Sigmoid colon (tissue), 6 donors: ENCODE measurements at regions not wholly inside any gene's neighbourhood (a gene's known extent, or its start where the extent isn't known, plus 50 kb on each side); places are given as distances from the start of the nearest gene placed in this dataset.
"Not testable (repeated sequence)": the region's sequence is repeated elsewhere in the genome, so short reads cannot be mapped to it uniquely, and the experiment has no call there.

Experiments
- DNase-seq: peaks from one replicate; pipeline ENCODE4 v3.0.0-alpha.2; 2019
- H3K27ac ChIP-seq, 4 donors: fragments of 200-600 bp; sonication (generic); one replicate each; pipeline ENCODE4 v1.5.1; 2016 to 2019; ENCODE audit warnings: mild to moderate bottlenecking in 1 of 4
- H3K27me3 ChIP-seq, 3 donors: fragments of 200-600 bp; sonication (generic); one replicate each; pipeline ENCODE4 v1.5.1; 2019; ENCODE audit warnings: mild to moderate bottlenecking in 1 of 3
- H3K36me3 ChIP-seq, 4 donors: fragments of 200-600 bp; sonication (generic); one replicate each; pipeline ENCODE4 v1.5.1; 2016 to 2019
- H3K4me1 ChIP-seq, 4 donors: fragments of 200-600 bp; sonication (generic); one replicate each; pipeline ENCODE4 v1.5.1; 2017 to 2019
- H3K4me3 ChIP-seq, 4 donors: fragments of 200-600 bp; sonication (generic); one replicate each; pipeline ENCODE4 v1.5.1; 2017 to 2019; ENCODE audit warnings: mild to moderate bottlenecking in 2 of 4, moderate library complexity in 1 of 4
- H3K9me3 ChIP-seq, 4 donors: fragments of 200-600 bp in 3 of 4; sonication (generic) in 3 of 4; one replicate each; pipeline versions ENCODE4 v1.5.1 to v1.6.1; 2013 to 2019
- CTCF ChIP-seq, 4 experiments: fragments of 450-650 bp in 3 of 4; fragments of 200-600 bp in 1 of 4; IDR thresholded peaks; one replicate each; pipeline ENCODE4 v1.5.1; 2016 to 2019; ENCODE audit warnings: antibody characterized with exemption in 4 of 4, mild to moderate bottlenecking in 3 of 4, moderate library complexity in 2 of 4
- EP300 ChIP-seq, 4 donors: sonication (generic); formaldehyde crosslinking; IDR thresholded peaks; one replicate each; pipeline ENCODE4 v1.6.1; 2017; ENCODE audit warnings: antibody characterized with exemption in 4 of 4
- POLR2A ChIP-seq, 2 donors: fragments of 450-650 bp; IDR thresholded peaks; one replicate each; pipeline ENCODE4 v1.6.1; 2016; ENCODE audit warnings: antibody characterized with exemption in 2 of 2, mild to moderate bottlenecking in 2 of 2, moderate library complexity in 2 of 2
- POLR2AphosphoS5 ChIP-seq, 4 donors: sonication (generic); formaldehyde crosslinking; IDR thresholded peaks; one replicate each; pipeline ENCODE4 v1.6.1; 2017; ENCODE audit warnings: antibody characterized with exemption in 4 of 4
- WGBS, 2 donors: extraction: QIAGEN DNeasy Blood & Tissue Kit; methylation state at CpG; one replicate each; pipeline ENCODE4 v1.1.7; 2013; 5-methylcytosine and 5-hydroxymethylcytosine counted together
- intact Hi-C: fragments of 100-400 bp; cut with DNase I; formaldehyde crosslinking; loops from one replicate; pipeline ENCODE4 v1.15.1; 2023
- donor health status: healthy with polysubstance abuse.
- donor health status: healthy.

DNA sequence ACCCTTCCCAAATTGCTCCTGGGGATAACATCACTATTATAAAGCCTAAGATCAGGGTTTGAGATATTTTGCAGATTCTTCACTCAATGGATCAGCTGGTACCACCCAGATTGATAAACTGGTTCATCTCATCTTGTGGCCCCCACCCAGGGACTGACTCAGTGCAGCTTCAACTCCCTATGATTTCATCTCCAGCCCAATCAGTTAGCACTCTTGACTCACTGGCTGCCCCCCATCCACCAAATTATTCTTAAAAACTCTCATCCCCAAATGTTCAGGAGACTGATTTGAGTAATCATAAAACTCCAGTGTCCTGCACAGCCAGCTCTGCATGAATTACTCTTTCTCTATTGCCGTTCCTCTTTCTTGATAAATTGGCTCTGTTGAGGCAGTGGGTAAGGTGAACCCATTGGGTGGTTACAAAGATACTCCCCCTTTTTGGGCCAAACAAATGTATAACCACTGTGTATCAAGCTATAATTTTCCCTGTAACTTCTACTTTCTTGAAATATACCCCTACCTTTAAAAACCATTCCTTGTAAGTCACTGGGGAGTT lies 263.3 kb upstream of the IL12B start:
- TF ChIP-seq EP300 (IDR thresholded peaks at IDR 0.05), result no peak
- no peak for TF ChIP-seq POLR2A (IDR thresholded peaks at IDR 0.05)
- no peak for TF ChIP-seq CTCF (IDR thresholded peaks at IDR 0.05)
- no peak for TF ChIP-seq POLR2AphosphoS5 (IDR thresholded peaks at IDR 0.05)
- Histone ChIP-seq H3K27ac (no peak overlapping the region), H3K4me1 (no peaks in the 10 kb centered on the region), H3K4me3 (no peak overlapping the region), H3K9me3 (no peaks in the 10 kb centered on the region), H3K27me3 (no peaks in the 10 kb centered on the region), H3K36me3 (no peaks in the 10 kb centered on the region)
- no peak for DNase-seq
- WGBS, 2 donors, result 47 to 79% methylated on average over 1 of the region's 1 CpG
- intact Hi-C loops, result no loop called here

- H3K4me3 ChIP-seq, H3K27ac ChIP-seq, DNase-seq, H3K9me3 ChIP-seq, H3K27me3 ChIP-seq, H3K36me3 ChIP-seq, H3K4me1 ChIP-seq, intact Hi-C loops: not testable (repeated sequence)
- 85 to 93% methylated on average over 3 of the region's 3 CpGs for WGBS, 2 donors
These were observed 265.3 kb upstream of the IL12B start for GRCh38 chr5:159595561-159595960.

- no peak for DNase-seq
- intact Hi-C loops, result no loop called here
- H3K4me3 ChIP-seq, result no peak overlapping the region
- no peak overlapping the region for H3K27ac ChIP-seq
- peaks cover 0 to 2% (median 0%) of the 10 kb centered on the region in 4 donors for H3K9me3 ChIP-seq
- no peaks in the 10 kb centered on the region for H3K36me3 ChIP-seq
- 12 to 31% methylated on average over 1 of the region's 1 CpG for WGBS, 2 donors
- TF ChIP-seq POLR2A (IDR thresholded peaks at IDR 0.05) (no peak), EP300 (IDR thresholded peaks at IDR 0.05) (no peak), CTCF (IDR thresholded peaks at IDR 0.05) (no peak), POLR2AphosphoS5 (IDR thresholded peaks at IDR 0.05) (no peak)
- no peaks in the 10 kb centered on the region for H3K27me3 ChIP-seq
- H3K4me1 ChIP-seq, result no peaks in the 10 kb centered on the region
These were observed 270.9 kb upstream of the IL12B start for GRCh38 chr5:159601216-159601615.

DNA sequence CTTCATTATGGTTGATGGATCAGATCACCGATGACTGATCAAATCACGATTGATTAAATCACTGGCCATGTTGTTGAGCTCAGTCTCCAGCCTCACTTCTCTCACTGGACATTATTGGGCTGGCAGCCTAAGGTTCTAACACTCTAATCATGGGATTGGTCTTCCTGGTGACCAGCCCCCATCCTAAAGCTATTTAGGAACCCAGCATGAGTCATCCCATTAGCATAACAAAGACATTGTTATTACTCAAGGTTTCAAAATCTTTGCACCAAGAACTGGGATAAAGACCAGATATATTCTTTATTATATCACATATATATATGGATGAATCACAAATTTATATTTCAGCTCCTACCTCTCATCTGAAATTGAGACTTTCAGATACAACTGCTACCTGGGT lies 272.1 kb upstream of the IL12B start:
- WGBS, 2 donors, result 95% methylated on average over 2 of the region's 2 CpGs
- Histone ChIP-seq H3K27ac (no peak overlapping the region), H3K4me3 (no peak overlapping the region), H3K36me3 (no peaks in the 10 kb centered on the region), H3K9me3 (peaks cover 0 to 2% (median 0%) of the 10 kb centered on the region in 4 donors), H3K27me3 (no peaks in the 10 kb centered on the region), H3K4me1 (no peaks in the 10 kb centered on the region)
- no peak for TF ChIP-seq EP300 (IDR thresholded peaks at IDR 0.05)
- no peak for TF ChIP-seq POLR2A (IDR thresholded peaks at IDR 0.05)
- no peak for TF ChIP-seq CTCF (IDR thresholded peaks at IDR 0.05)
- TF ChIP-seq POLR2AphosphoS5 (IDR thresholded peaks at IDR 0.05), result no peak
- intact Hi-C loops, result no loop called here
- DNase-seq, result no peak

- intact Hi-C loops, result no loop called here
- WGBS, 2 donors, result 54 to 76% methylated on average over 3 of the region's 3 CpGs
- H3K4me3 ChIP-seq, result no peak overlapping the region
- TF ChIP-seq POLR2AphosphoS5 (IDR thresholded peaks at IDR 0.05) (no peak), CTCF (IDR thresholded peaks at IDR 0.05) (no peak), EP300 (IDR thresholded peaks at IDR 0.05) (no peak), POLR2A (IDR thresholded peaks at IDR 0.05) (no peak)
- no peaks in the 10 kb centered on the region for H3K36me3 ChIP-seq
- H3K27me3 ChIP-seq, result no peaks in the 10 kb centered on the region
- H3K9me3 ChIP-seq, result peaks cover 0 to 2% (median 0%) of the 10 kb centered on the region in 4 donors
- no peak for DNase-seq
- no peaks in the 10 kb centered on the region for H3K4me1 ChIP-seq
- no peak overlapping the region for H3K27ac ChIP-seq
These were observed 275.3 kb upstream of the IL12B start for GRCh38 chr5:159605585-159605984.
